Stomach (tissue), 4 donors: ENCODE measurements at regions not wholly inside any gene's neighbourhood (a gene's known extent, or its start where the extent isn't known, plus 50 kb on each side); places are given as distances from the start of the nearest gene placed in this dataset.

Experiments
- CTCF ChIP-seq, 7 experiments: fragments of 450-650 bp in 4 of 7; fragments of 200-600 bp in 3 of 7; sonication (generic) in 3 of 7; IDR thresholded peaks; one replicate each; pipeline ENCODE4 v1.5.1; 2016 to 2019; ENCODE audit warnings: antibody characterized with exemption in 7 of 7, control low read depth in 2 of 7, mild to moderate bottlenecking in 1 of 7
- EP300 ChIP-seq: sonication (generic); formaldehyde crosslinking; IDR thresholded peaks from one replicate; pipeline ENCODE4 v1.6.1; 2017; ENCODE audit warnings: antibody characterized with exemption
- POLR2A ChIP-seq, 4 donors: fragments of 450-650 bp; IDR thresholded peaks; one replicate each; pipeline ENCODE4 v1.6.1; 2016; ENCODE audit warnings: antibody characterized with exemption in 4 of 4, control low read depth in 2 of 4, mild to moderate bottlenecking in 1 of 4, moderate library complexity in 1 of 4
- POLR2AphosphoS5 ChIP-seq, 3 donors: sonication (generic); formaldehyde crosslinking; IDR thresholded peaks; one replicate each; pipeline ENCODE4 v1.6.1; 2016; ENCODE audit warnings: antibody characterized with exemption in 3 of 3

- TF ChIP-seq CTCF (IDR thresholded peaks at IDR 0.05), result no peak
- TF ChIP-seq POLR2A (IDR thresholded peaks at IDR 0.05), result no peak
- TF ChIP-seq EP300, result no peak
- TF ChIP-seq POLR2AphosphoS5 (IDR thresholded peaks at IDR 0.05), result no peak
These were observed 69.7 kb downstream of the CARTPT start for GRCh38 chr5:71788794-71789193.
